ENCODE measurements at regions not wholly inside any gene's neighbourhood (a gene's known extent, or its start where the extent isn't known, plus 50 kb on each side); places are given as distances from the start of the nearest gene placed in this dataset.

GRCh38 chr11:21825127-21825526, 367.8 kb upstream of the ANO5 start:
- no peak for DNase-seq
- H3K4me3 ChIP-seq (replicated peaks in 1 of 3; ENCODE audit: low read depth in 2 of 3, low read length in 3 of 3): no peak overlapping the region
- intact Hi-C loops (cut with micrococcal nuclease): no loop called here
- H3K36me3 ChIP-seq (replicated peaks in 1 of 2; ENCODE audit: control insufficient read depth in 1 of 2, insufficient read depth in 2 of 2, low read length in 2 of 2): no peaks in the 10 kb centered on the region
- H3K27me3 Mint-ChIP-seq (ENCODE audit: low read depth in 3 of 3): peaks cover 0 to 4% (median 0%) of the 10 kb centered on the region in 3 donors
- no CpG with 5 or more reads among the region's 2 CpGs for WGBS (ENCODE audit: insufficient coverage)
- no peaks in the 10 kb centered on the region for H3K79me2 ChIP-seq (ENCODE audit: insufficient read depth, low read length)
- TF ChIP-seq CTCF (IDR thresholded peaks at IDR 0.05): no peak
- H2AFZ ChIP-seq (ENCODE audit: insufficient read depth, low read depth, low read length, poor library complexity, severe bottlenecking): no peak overlapping the region
- no peak overlapping the region for H3K4me2 ChIP-seq (replicated peaks; ENCODE audit: extremely low read depth, low read length, poor library complexity, severe bottlenecking)
- no peak overlapping the region for H3K27ac Mint-ChIP-seq
- peaks cover 0 to 5% (median 2%) of the 10 kb centered on the region in 7 donors for H3K9me3 Mint-ChIP-seq
- H3K27me3 ChIP-seq (ENCODE audit: control insufficient read depth in 2 of 2, insufficient read depth in 2 of 2, low read length in 2 of 2): no peaks in the 10 kb centered on the region
- no peak overlapping the region for H3K4me3 Mint-ChIP-seq
- H3K27ac ChIP-seq (ENCODE audit: low read depth in 1 of 2, low read length in 2 of 2): no peak overlapping the region
- H3K4me1 Mint-ChIP-seq: no peaks in the 10 kb centered on the region
- no peak overlapping the region for H3K9ac ChIP-seq (ENCODE audit: insufficient read depth, low read length, poor library complexity, severe bottlenecking)
- no peaks in the 10 kb centered on the region for H3K4me1 ChIP-seq (ENCODE audit: control insufficient read depth in 1 of 2, insufficient read depth in 2 of 2, low read length in 2 of 2)
- no peaks in the 10 kb centered on the region for H3K36me3 Mint-ChIP-seq
- H3K9me3 ChIP-seq (replicated peaks in 1 of 2; ENCODE audit: control insufficient read depth in 1 of 2, insufficient read depth in 1 of 2, low read length in 2 of 2): no peaks in the 10 kb centered on the region
- no peaks in the 10 kb centered on the region for H4K20me1 ChIP-seq (ENCODE audit: insufficient read depth, low read length)

GRCh38 chr11:21838427-21838826, 354.5 kb upstream of the ANO5 start:
- H3K36me3 ChIP-seq (replicated peaks in 1 of 2; ENCODE audit: control insufficient read depth in 1 of 2, insufficient read depth in 2 of 2, low read length in 2 of 2): no peaks in the 10 kb centered on the region
- H3K4me3 ChIP-seq (replicated peaks in 1 of 3; ENCODE audit: low read depth in 2 of 3, low read length in 3 of 3): no peak overlapping the region
- Mint-ChIP-seq H3K27me3 (ENCODE audit: low read depth in 3 of 3) (no peaks in the 10 kb centered on the region), H3K36me3 (no peaks in the 10 kb centered on the region), H3K4me1 (no peaks in the 10 kb centered on the region), H3K9me3 (peaks cover 0 to 3% (median 0%) of the 10 kb centered on the region in 7 donors), H3K27ac (no peak overlapping the region), H3K4me3 (no peak overlapping the region)
- DNase-seq: no peak
- 86% methylated on average over 1 of the region's 3 CpGs for WGBS (ENCODE audit: insufficient coverage)
- no peak overlapping the region for H3K27ac ChIP-seq (ENCODE audit: low read depth in 1 of 2, low read length in 2 of 2)
- H3K27me3 ChIP-seq (ENCODE audit: control insufficient read depth in 2 of 2, insufficient read depth in 2 of 2, low read length in 2 of 2): no peaks in the 10 kb centered on the region
- no peak overlapping the region for H3K9ac ChIP-seq (ENCODE audit: insufficient read depth, low read length, poor library complexity, severe bottlenecking)
- no peak overlapping the region for H3K4me2 ChIP-seq (replicated peaks; ENCODE audit: extremely low read depth, low read length, poor library complexity, severe bottlenecking)
- no peak overlapping the region for H2AFZ ChIP-seq (ENCODE audit: insufficient read depth, low read depth, low read length, poor library complexity, severe bottlenecking)
- intact Hi-C loops (cut with micrococcal nuclease): no loop called here
- no peaks in the 10 kb centered on the region for H3K79me2 ChIP-seq (ENCODE audit: insufficient read depth, low read length)
- no peaks in the 10 kb centered on the region for H3K9me3 ChIP-seq (replicated peaks in 1 of 2; ENCODE audit: control insufficient read depth in 1 of 2, insufficient read depth in 1 of 2, low read length in 2 of 2)
- H4K20me1 ChIP-seq (ENCODE audit: insufficient read depth, low read length): no peaks in the 10 kb centered on the region
- no peaks in the 10 kb centered on the region for H3K4me1 ChIP-seq (ENCODE audit: control insufficient read depth in 1 of 2, insufficient read depth in 2 of 2, low read length in 2 of 2)
- TF ChIP-seq CTCF (IDR thresholded peaks at IDR 0.05): no peak

Data from CD14-positive monocyte (primary cell).